Dermis blood vessel endothelial cell (primary cell): ENCODE measurements at regions not wholly inside any gene's neighbourhood (a gene's known extent, or its start where the extent isn't known, plus 50 kb on each side); places are given as distances from the start of the nearest gene placed in this dataset.

Source experiments
- DNase-seq: peaks from one replicate; pipeline ENCODE4 v3.0.0; 2010

DNA sequence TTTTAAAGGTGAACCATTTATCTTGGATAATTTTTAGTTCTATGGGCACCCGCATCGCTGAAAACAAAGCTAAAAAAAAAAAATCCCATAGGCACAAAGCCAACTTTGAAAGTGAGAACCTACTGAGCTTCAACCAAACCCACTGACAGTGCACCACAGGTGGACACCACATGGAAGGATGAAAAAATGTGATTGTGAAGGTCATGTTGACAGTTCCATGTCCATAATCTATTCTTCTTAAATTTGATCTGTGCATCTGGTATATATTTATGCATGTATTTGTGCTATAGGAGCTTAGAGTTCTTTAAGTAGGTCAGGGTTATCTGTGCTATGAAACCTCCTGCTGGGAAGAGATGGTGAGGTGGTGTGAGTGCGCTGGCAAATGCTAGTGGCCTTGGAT lies 374.3 kb downstream of the SPRY1 start:
- no peak for DNase-seq

- DNase-seq: no peak
These were observed 379.7 kb downstream of the SPRY1 start for GRCh38 chr4:123776267-123776666.

DNA sequence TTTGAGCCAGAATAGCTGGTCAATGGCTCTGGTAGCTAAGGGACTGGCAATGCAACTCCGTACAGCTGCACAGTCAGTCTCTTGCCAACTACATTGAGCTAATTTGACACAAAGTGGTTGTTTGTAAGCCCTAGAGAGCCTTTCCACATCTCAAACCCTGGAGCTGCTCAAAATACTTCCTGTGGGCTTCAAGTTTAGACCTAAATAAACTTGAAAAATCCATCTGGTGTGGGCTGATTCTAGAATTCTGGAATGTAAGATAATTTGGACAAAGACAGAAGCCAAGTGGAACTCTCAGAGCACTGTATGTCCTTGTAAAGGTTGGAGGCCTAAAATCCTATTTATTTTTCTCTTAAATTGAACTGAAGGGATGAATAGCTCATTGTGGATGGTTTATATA lies 380.8 kb downstream of the SPRY1 start:
- DNase-seq: peak; percentile 32

DNA sequence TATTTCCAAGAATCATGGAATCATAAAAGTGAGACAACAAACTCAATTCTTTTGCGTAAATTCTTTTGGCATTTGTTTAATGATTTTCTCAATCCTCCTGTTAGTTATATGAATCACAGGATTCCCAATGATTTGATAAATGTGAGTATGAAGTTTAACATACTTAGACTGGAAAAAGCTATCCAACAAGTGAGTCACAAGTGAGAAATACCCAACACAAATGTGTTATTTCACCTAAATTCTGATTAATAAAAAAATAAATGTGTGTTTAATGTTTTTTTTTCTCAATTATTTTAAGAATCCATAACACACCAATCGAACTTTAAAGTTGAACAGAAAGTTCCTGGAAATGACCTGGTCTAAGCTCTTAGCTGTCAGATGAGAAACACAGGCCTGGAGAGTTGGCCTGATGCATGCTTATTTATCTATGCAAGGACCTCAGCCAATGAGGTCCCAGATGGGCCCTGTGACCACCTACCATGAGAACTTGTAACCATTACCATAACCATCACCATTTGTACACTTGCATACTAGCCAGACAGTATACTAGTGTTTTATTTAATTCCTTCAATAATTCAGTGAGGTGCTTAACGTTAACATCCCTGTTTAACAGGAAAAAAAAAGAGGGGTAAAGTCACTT lies 386.7 kb downstream of the SPRY1 start:
- no peak for DNase-seq

DNA sequence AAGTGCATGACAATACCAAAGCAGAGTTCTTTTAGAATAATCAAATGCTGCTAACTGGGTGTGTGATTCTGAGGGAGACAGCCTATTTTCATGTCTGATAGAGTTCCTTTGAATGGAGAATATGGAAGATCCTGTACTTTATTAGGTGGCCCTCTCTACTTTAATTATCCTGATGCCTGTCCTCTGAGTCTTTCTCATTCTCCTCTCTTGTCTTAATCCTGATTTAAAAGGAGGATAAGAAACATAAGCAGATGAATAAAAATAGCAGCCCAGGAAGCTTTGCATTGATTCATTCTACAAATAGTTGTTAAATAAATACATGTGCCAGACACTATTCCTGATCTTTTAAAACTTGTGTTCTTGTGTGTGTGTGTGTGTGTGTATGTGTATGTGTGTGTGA lies 387.3 kb downstream of the SPRY1 start:
- no peak for DNase-seq

GRCh38 chr4:123784626-123785025 lies 388.0 kb downstream of the SPRY1 start:
- no peak for DNase-seq

DNA sequence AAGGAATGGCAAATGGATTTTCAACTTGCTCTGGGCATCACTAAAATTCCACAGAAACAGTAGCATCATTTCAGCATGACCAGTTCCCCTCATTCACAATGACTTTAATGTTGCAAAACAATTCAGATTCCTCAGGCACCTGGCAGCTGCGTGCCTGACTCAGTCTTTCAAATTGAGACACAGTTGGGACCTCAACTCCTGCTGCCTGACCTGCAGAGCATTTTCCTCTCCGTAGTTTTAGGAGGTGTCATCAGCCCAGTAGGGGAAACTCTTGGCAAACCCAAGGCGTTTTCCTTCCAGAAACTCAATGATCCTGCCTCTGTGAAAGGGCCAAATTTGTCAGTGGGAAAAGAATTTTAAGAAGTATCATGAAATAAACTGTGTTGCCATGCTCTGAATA lies 388.9 kb downstream of the SPRY1 start:
- DNase-seq: peak; percentile 41

- no peak for DNase-seq
These were observed 389.7 kb downstream of the SPRY1 start for GRCh38 chr4:123786163-123786915.

- peak; percentile 31 for DNase-seq
These were observed 390.3 kb downstream of the SPRY1 start for GRCh38 chr4:123786920-123787319.

- no peak for DNase-seq
These were observed 391.0 kb downstream of the SPRY1 start for GRCh38 chr4:123787512-123788080.

GRCh38 chr4:123788577-123788976 lies 392.0 kb downstream of the SPRY1 start:
- no peak for DNase-seq

DNA sequence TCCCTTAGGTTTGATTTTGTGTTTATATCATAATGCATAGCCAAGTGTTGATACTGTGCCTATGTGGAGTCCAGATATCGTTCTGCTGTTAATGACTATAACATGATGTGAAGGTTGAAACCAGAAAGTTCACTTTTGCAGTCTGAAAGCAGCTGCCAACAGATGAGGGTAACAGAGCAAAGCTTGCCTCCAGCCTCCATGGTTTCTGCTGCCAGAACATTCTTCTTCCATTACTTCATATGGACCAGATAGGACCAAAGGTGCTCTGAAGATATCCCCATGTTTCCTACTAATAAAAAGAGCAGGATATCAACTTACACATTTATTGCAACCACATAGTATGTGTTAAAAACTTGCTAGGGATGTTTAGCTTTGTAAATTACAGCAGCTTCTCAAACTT lies 394.1 kb downstream of the SPRY1 start:
- no peak for DNase-seq

DNA sequence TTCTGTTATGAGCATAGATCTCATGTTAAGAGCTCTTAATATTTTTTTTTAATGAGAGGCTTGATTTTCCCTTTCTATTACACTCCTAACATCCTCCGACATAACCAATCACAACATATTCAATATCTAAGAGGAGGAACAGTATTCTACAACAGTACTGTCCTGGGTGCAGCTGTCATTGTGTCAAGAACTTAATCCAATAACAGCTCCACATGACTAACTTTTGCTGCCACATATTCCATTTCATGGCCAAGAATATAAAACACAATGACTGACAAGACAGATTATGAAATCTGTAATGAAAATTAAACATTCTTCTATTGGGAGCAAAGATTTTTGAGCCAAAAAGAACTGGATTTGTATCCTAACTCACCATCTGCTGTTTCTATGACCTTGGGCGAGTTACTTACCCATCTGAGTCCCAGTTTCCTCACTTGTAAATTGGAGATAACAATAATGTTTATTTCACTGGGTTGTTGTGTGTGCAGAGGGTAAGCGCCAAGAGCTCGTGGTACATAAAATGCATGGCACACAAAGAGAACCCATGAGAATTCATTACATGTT lies 405.6 kb downstream of the SPRY1 start:
- no peak for DNase-seq

- DNase-seq: no peak
These were observed 406.3 kb downstream of the SPRY1 start for GRCh38 chr4:123802933-123803332.

GRCh38 chr4:123804196-123804721 lies 407.7 kb downstream of the SPRY1 start:
- DNase-seq: peak; percentile 21

- no peak for DNase-seq
These were observed 409.5 kb downstream of the SPRY1 start for GRCh38 chr4:123806056-123806455.

- no peak for DNase-seq
These were observed 410.6 kb downstream of the SPRY1 start for GRCh38 chr4:123807187-123807586.

DNA sequence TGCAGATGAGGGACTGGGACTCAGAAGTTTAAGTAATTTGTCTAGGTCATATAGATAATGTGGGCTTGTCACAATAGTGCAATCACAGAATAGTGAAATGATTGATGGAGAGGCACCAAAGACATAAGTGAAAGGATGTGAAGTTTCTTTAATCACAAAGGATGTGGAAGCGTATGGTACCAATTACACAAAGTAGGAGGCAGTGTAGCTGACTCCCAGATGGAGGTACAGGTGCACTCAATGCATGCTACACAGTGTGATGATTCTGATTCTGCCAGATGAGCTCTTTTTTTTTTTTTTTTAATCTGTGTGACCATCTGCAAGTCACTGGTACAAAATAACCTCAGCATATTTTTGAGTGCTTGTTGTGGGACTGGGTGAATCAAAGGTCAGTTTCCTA lies 411.3 kb downstream of the SPRY1 start:
- DNase-seq: no peak

DNA sequence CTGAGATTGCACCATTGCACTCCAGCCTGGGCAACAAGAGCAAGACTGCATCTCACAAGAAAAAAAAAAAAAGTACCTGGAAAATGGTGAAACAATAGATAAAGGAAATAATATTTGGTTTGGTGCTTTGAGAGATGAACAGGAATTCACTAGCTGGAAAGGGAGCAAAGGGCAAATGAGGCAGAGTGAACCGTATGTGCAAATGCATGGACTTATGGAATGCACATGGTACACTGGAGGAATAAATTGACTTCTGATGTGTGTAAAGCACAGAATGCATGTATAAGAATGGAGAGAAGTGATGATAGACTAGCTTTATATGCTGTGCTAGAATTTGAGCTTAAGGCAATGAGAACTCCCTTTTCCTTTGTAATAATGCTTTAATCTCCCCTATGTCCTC lies 413.3 kb downstream of the SPRY1 start:
- DNase-seq: no peak

DNA sequence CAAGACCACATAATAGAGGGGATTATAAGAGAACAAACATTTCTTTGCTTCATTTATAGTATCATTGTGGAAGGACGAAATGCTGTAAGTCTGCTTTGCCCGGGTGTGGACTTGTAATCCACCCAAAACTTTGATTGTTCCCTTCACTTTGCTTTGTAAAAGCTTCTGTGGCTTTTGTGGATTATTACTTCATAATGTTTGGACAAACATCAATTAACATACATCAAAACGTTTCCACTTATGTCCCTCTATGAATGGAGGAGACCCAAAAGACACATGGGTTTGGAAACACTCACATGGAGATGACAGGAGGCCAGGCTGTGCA lies 415.4 kb downstream of the SPRY1 start:
- no peak for DNase-seq

DNA sequence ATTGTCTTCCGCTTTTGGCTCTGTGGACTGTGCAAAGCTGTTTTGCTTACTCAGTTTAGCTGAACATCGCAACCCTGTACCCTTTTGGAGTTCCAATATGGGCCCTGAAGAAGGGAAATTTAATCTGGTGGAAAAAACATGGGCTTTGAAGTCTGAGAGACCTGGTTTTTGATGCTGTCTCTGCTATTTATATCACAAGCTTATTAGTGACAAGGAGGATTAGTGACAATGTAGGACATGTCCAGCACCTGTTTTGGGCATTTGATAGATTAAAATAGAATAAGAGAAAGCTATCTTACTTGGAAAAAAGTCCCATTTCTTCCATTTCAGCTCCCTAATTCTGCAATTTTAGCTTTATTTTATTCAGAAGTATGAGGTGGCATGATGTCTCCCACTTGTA lies 417.3 kb downstream of the SPRY1 start:
- no peak for DNase-seq

GRCh38 chr4:123816462-123816861 lies 419.9 kb downstream of the SPRY1 start:
- no peak for DNase-seq

DNA sequence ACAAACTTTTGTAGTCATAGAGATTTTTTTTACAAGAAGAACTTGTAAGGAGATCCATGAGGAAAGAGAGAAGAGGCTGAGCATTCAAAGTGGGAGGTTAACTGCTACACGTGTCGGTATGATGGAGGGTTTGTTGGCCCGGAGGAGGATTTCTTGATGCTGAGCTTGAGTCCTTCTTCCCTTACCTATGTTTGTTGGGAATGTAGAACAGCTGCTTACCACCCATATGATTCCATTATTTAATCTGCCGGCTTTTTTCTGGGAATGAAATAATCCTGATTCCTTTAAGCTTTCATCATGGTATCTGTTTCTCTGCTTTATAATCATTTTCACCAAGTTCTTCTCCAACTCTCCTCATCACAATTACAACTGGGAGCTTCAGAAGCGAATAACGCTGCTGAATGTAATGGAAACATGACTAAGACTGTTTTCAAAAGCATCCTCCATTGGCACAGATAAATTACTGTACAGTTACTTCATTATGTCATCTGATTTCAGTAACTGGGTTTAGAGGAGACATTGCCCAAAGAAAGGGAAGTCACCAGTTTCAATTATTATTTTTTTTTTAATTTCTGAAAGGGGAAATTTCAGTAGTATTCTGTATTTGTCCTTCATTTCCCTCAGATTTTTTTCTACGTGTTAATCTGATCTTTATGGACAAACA lies 420.6 kb downstream of the SPRY1 start:
- no peak for DNase-seq
